ENCODE measurements at regions not wholly inside any gene's neighbourhood (a gene's known extent, or its start where the extent isn't known, plus 50 kb on each side); places are given as distances from the start of the nearest gene placed in this dataset.

- H3K9me3 ChIP-seq, result no peaks in the 10 kb centered on the region
These were observed 87.4 kb downstream of the FAM9B start for GRCh38 chrX:8946563-8946962.

GRCh38 chrX:8939322-8939721 lies 94.6 kb downstream of the FAM9B start:
- no peak for TF ChIP-seq CTCF (IDR thresholded peaks at IDR 0.05)
- DNase-seq (ENCODE audit: low spot score) (no peak), ATAC-seq (ENCODE audit: insufficient number of reproducible peaks, low FRiP score, low read depth) (no peak)
- no peaks in the 10 kb centered on the region for H3K9me3 ChIP-seq
- H3K27ac ChIP-seq, result no peak overlapping the region
- H3K36me3 ChIP-seq, result no peaks in the 10 kb centered on the region
- H3K4me1 ChIP-seq (ENCODE audit: control insufficient read depth in 1 of 2, low read depth in 2 of 2), result no peaks in the 10 kb centered on the region
- H3K27me3 ChIP-seq (replicated peaks; ENCODE audit: insufficient read depth), result no peaks in the 10 kb centered on the region
- H3K4me3 ChIP-seq, result no peak overlapping the region

More at GRCh38 chrX:8946563-8946962, 87.4 kb downstream of the FAM9B start:
- DNase-seq (ENCODE audit: low spot score) (no peak), ATAC-seq (ENCODE audit: insufficient number of reproducible peaks, low FRiP score, low read depth) (no peak)
- Histone ChIP-seq H3K27me3 (replicated peaks; ENCODE audit: insufficient read depth) (no peaks in the 10 kb centered on the region), H3K27ac (no peak overlapping the region), H3K4me1 (ENCODE audit: control insufficient read depth in 1 of 2, low read depth in 2 of 2) (no peaks in the 10 kb centered on the region), H3K36me3 (no peaks in the 10 kb centered on the region), H3K4me3 (no peak overlapping the region)
- no peak for TF ChIP-seq CTCF (IDR thresholded peaks at IDR 0.05)

GRCh38 chrX:8927701-8928100 lies 106.2 kb downstream of the FAM9B start:
- DNase-seq (ENCODE audit: low spot score) (no peak), ATAC-seq (ENCODE audit: insufficient number of reproducible peaks, low FRiP score, low read depth) (no peak)
- H3K27ac ChIP-seq, result no peak overlapping the region
- H3K9me3 ChIP-seq, result no peaks in the 10 kb centered on the region
- H3K4me1 ChIP-seq (ENCODE audit: control insufficient read depth in 1 of 2, low read depth in 2 of 2), result no peaks in the 10 kb centered on the region
- no peaks in the 10 kb centered on the region for H3K27me3 ChIP-seq (replicated peaks; ENCODE audit: insufficient read depth)
- TF ChIP-seq CTCF (IDR thresholded peaks at IDR 0.05), result peak; percentile 11
- no peaks in the 10 kb centered on the region for H3K36me3 ChIP-seq
- H3K4me3 ChIP-seq, result peak overlapping the region; percentile 35

- Histone ChIP-seq H3K36me3 (no peaks in the 10 kb centered on the region), H3K4me1 (ENCODE audit: control insufficient read depth in 1 of 2, low read depth in 2 of 2) (no peaks in the 10 kb centered on the region), H3K27ac (no peak overlapping the region), H3K4me3 (no peak overlapping the region), H3K27me3 (replicated peaks; ENCODE audit: insufficient read depth) (no peaks in the 10 kb centered on the region), H3K9me3 (no peaks in the 10 kb centered on the region)
- ATAC-seq (ENCODE audit: insufficient number of reproducible peaks, low FRiP score, low read depth), result no peak
- no peak for DNase-seq (ENCODE audit: low spot score)
- no peak for TF ChIP-seq CTCF (IDR thresholded peaks at IDR 0.05)
These were observed 106.8 kb downstream of the FAM9B start for GRCh38 chrX:8927066-8927635.

- no peak for ATAC-seq (ENCODE audit: insufficient number of reproducible peaks, low FRiP score, low read depth)
These were observed 112.3 kb downstream of the FAM9B start for GRCh38 chrX:8921615-8922014.

More at GRCh38 chrX:8921615-8922014, 112.3 kb downstream of the FAM9B start:
- no peak for DNase-seq (ENCODE audit: low spot score)
- no peak for TF ChIP-seq CTCF (IDR thresholded peaks at IDR 0.05)
- H3K4me1 ChIP-seq (ENCODE audit: control insufficient read depth in 1 of 2, low read depth in 2 of 2), result no peaks in the 10 kb centered on the region
- no peaks in the 10 kb centered on the region for H3K9me3 ChIP-seq
- H3K27ac ChIP-seq, result no peak overlapping the region
- H3K36me3 ChIP-seq, result no peaks in the 10 kb centered on the region
- no peak overlapping the region for H3K4me3 ChIP-seq
- H3K27me3 ChIP-seq (replicated peaks; ENCODE audit: insufficient read depth), result no peaks in the 10 kb centered on the region
